ENCODE measurements at regions not wholly inside any gene's neighbourhood (a gene's known extent, or its start where the extent isn't known, plus 50 kb on each side); places are given as distances from the start of the nearest gene placed in this dataset.

- TF ChIP-seq CTCF (conservative IDR thresholded peaks at IDR 0.05; ENCODE audit: low read depth in 2 of 2) (no peak), REST (IDR thresholded peaks at IDR 0.05; ENCODE audit: unreplicated experiment) (no peak), ZNF462 (CRISPR knock-in tag; IDR thresholded peaks at IDR 0.05) (no peak), CREB1 (CRISPR knock-in tag; IDR thresholded peaks at IDR 0.05; ENCODE audit: low read depth) (no peak), EZH2phosphoT487 (IDR thresholded peaks at IDR 0.05; ENCODE audit: unreplicated experiment) (no peak), POLR2AphosphoS5 (IDR thresholded peaks at IDR 0.05; ENCODE audit: low read depth) (no peak)
Measured at GRCh38 chr10:28906934-28907333, 229.6 kb downstream of the BAMBI start.

Measured in GM23338 (cell line).